NT2/D1 (cell line): ENCODE measurements at regions not wholly inside any gene's neighbourhood (a gene's known extent, or its start where the extent isn't known, plus 50 kb on each side); places are given as distances from the start of the nearest gene placed in this dataset.

Experiments
- SUZ12 ChIP-seq: IDR thresholded peaks from 2 replicates; pipeline ENCODE4 v1.6.1; 2011; ENCODE audit not compliant: insufficient read length, insufficient read depth; ENCODE audit errors: extremely low read depth
- YY1 ChIP-seq: IDR thresholded peaks from 2 replicates; pipeline ENCODE4 v1.6.1; 2011; ENCODE audit not compliant: insufficient read length, insufficient read depth
- ZNF274 ChIP-seq: IDR thresholded peaks from 2 replicates; pipeline ENCODE4 v1.6.1; 2011; ENCODE audit warnings: mild to moderate bottlenecking, low read depth, low read length

DNA sequence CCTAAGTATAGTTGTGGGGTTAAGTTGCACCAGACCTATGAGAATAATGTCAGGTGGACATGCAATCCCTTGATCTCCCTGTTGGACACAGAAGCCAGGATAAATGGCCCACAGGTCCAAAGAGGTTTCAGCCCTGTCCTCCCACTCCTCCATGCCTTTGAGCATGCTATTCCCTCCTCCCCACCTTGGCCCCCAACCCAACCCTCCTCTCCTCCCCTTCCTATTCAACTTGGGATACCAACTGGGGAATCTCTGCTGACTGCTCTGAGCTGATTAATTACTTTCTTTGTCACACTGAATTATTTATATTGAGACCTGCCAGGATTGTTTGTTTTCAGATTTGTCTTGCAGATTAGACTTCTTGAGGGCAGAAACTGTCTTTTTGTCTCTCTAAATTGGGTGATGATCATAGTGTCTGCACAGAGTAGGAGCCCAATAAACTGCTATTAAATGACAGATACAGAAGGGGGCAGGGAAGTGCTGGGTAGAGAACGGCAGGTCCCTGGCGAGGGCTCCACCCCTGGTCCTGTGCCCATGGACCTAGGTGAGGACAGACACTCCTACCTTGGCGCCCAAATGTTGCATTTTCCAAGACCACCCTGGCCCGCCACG, 120.9 kb downstream of the UNC5CL start:
- TF ChIP-seq SUZ12: no peak
- TF ChIP-seq ZNF274: no peak
- TF ChIP-seq YY1: no peak
